Caco-2 (cell line): ENCODE measurements at regions not wholly inside any gene's neighbourhood (a gene's known extent, or its start where the extent isn't known, plus 50 kb on each side); places are given as distances from the start of the nearest gene placed in this dataset.

Experiments
- BruUV-seq: library from RNA; stranded (reverse); fragments of 400-500 nt; replicated peaks from 2 replicates; lab custom pipeline; 2021; lab: Mats Ljungman, UMichigan
- CTCF ChIA-PET: fragments of 300-600 bp; sonication (Branson Sonifier 250); formaldehyde crosslinking; loops from one replicate; lab custom pipeline; 2022; ENCODE audit warnings: antibody characterized with exemption; lab: Charles Lee
- POLR2A ChIA-PET: fragments of 300-600 bp; sonication (Branson Sonifier 250); formaldehyde crosslinking; loops from one replicate; lab custom pipeline; 2022; ENCODE audit warnings: antibody characterized with exemption; lab: Charles Lee
- DNase-seq, 2 experiments: peaks; one replicate each; pipeline versions ENCODE4 v3.0.0 to v3.0.0-alpha.2; 2020 to 2022
- H3K27me3 ChIP-seq: replicated peaks from 2 replicates; pipeline ENCODE4 v1.6.0; 2011; ENCODE audit warnings: low read length; ENCODE audit not compliant: control insufficient read depth, insufficient read depth
- H3K36me3 ChIP-seq: 2 replicates; pipeline ENCODE4 v1.5.1; 2011; ENCODE audit warnings: low read length; ENCODE audit not compliant: control insufficient read depth, insufficient read depth
- H3K4me1 ChIP-seq: fragments of 250-450 bp; sonication (Bioruptor Pico); 2 replicates; pipeline ENCODE4 v1.5.1; 2020; ENCODE audit warnings: mild to moderate bottlenecking
- H3K4me3 ChIP-seq: 2 replicates; pipeline ENCODE4 v1.5.1; 2011; ENCODE audit warnings: low read depth, mild to moderate bottlenecking, control low read depth, low read length
- H3K9me3 ChIP-seq: fragments of 250-450 bp; sonication (Bioruptor Pico); 2 replicates; pipeline ENCODE4 v1.5.1; 2020; ENCODE audit warnings: mild to moderate bottlenecking, moderate library complexity
- H3K27ac Mint-ChIP-seq: one replicate; pipeline ENCODE4 v1.8.0; 2022; ENCODE audit warnings: mixed read lengths; ENCODE audit not compliant: unreplicated experiment
- H3K27me3 Mint-ChIP-seq: one replicate; pipeline ENCODE4 v1.8.0; 2022; ENCODE audit warnings: mixed read lengths; ENCODE audit not compliant: insufficient read depth, unreplicated experiment
- H3K36me3 Mint-ChIP-seq: one replicate; pipeline ENCODE4 v1.8.0; 2022; ENCODE audit warnings: mild to moderate bottlenecking, mixed read lengths; ENCODE audit not compliant: insufficient read depth, unreplicated experiment
- H3K4me1 Mint-ChIP-seq: one replicate; pipeline ENCODE4 v1.8.0; 2022; ENCODE audit warnings: low read depth, mixed read lengths; ENCODE audit not compliant: unreplicated experiment
- H3K4me3 Mint-ChIP-seq: one replicate; pipeline ENCODE4 v1.8.0; 2022; ENCODE audit warnings: mild to moderate bottlenecking, moderate library complexity, mixed read lengths; ENCODE audit not compliant: unreplicated experiment
- H3K9me3 Mint-ChIP-seq: one replicate; pipeline ENCODE4 v1.8.0; 2022; ENCODE audit warnings: mixed read lengths; ENCODE audit not compliant: unreplicated experiment
- intact Hi-C: fragments of 100-400 bp; cut with micrococcal nuclease; formaldehyde crosslinking; loops from one replicate; pipeline ENCODE4 v1.10.0; 2022; ENCODE audit not compliant: unreplicated experiment
- TF ChIP-seq, protein P1 (sequence below), 2 experiments: fragments of 200-600 bp in 1 of 2; IDR thresholded peaks; 1 replicate in 1 of 2; 2 replicates in 1 of 2; pipeline versions ENCODE4 v1.5.1 to v1.8.0; 2011 to 2022; ENCODE audit warnings: antibody characterized with exemption in 1 of 2, control low read depth in 1 of 2, inconsistent platforms in 1 of 2, low read depth in 1 of 2, low read length in 1 of 2, mild to moderate bottlenecking in 1 of 2, moderate library complexity in 1 of 2; ENCODE audit not compliant: insufficient read depth in 1 of 2, severe bottlenecking in 1 of 2, unreplicated experiment in 1 of 2

DNA sequence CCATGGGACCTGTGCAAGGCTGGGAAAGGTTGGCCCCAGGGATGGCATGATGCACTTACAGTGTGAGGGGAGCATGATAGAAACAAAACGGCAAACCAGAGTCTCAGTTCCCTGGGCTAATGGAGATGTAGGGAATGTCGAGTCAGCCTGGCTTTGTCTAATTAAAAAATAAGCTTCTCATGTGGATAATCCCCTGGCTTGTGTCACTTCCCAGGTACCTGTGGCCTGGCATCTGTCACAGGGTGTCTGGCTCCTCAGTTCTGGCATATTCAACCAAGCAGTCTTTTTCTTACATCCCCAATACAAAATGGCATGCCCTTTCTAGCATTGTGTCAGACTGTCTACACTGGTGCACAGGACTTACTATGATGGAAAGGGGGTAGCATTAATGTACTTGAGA, 261.4 kb downstream of the GRIN2B start:
- H3K27ac Mint-ChIP-seq: no peak overlapping the region
- CTCF ChIA-PET: no interaction called here

DNA sequence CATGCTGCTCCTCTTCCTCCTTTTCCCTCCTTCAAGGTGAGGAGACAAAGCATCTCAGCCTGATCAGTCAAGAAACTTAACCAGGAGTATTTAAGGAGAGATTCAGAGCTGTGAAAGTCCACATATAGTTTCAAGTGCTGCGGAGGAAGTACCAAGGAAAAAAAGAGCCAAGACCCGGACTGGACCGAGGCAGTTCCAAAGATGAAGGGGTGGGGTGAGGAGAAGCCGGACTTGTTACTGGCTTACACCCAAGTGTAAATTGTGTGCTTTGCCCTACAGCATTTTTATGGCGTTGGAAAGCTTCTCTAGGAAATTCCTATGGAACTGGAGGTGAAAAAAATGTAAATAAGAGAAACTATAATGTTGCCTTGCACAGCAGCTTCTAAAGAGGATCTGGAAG, 263.1 kb downstream of the GRIN2B start:
- intact Hi-C loops: no loop called here
- Histone ChIP-seq H3K9me3 (no peaks in the 10 kb centered on the region), H3K27me3 (no peaks in the 10 kb centered on the region), H3K4me1 (peaks cover 8% of the 10 kb centered on the region), H3K36me3 (no peaks in the 10 kb centered on the region), H3K4me3 (no peak overlapping the region)
- H3K4me1 Mint-ChIP-seq: no peaks in the 10 kb centered on the region
- H3K9me3 Mint-ChIP-seq: no peaks in the 10 kb centered on the region
- DNase-seq: no peak
- no peak overlapping the region for H3K27ac Mint-ChIP-seq
- TF ChIP-seq, protein P1, sequence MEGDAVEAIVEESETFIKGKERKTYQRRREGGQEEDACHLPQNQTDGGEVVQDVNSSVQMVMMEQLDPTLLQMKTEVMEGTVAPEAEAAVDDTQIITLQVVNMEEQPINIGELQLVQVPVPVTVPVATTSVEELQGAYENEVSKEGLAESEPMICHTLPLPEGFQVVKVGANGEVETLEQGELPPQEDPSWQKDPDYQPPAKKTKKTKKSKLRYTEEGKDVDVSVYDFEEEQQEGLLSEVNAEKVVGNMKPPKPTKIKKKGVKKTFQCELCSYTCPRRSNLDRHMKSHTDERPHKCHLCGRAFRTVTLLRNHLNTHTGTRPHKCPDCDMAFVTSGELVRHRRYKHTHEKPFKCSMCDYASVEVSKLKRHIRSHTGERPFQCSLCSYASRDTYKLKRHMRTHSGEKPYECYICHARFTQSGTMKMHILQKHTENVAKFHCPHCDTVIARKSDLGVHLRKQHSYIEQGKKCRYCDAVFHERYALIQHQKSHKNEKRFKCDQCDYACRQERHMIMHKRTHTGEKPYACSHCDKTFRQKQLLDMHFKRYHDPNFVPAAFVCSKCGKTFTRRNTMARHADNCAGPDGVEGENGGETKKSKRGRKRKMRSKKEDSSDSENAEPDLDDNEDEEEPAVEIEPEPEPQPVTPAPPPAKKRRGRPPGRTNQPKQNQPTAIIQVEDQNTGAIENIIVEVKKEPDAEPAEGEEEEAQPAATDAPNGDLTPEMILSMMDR (IDR thresholded peaks at IDR 0.05; ENCODE audit: insufficient read depth in 1 of 2, low read depth in 1 of 2, low read length in 1 of 2, severe bottlenecking in 1 of 2, unreplicated experiment in 1 of 2): no peak
- CTCF ChIA-PET: no interaction called here
- no peak overlapping the region for H3K4me3 Mint-ChIP-seq
- POLR2A ChIA-PET: no interaction called here
- H3K27me3 Mint-ChIP-seq: no peaks in the 10 kb centered on the region
- no TSS peak for BruUV-seq
- peaks cover 6% of the 10 kb centered on the region for H3K36me3 Mint-ChIP-seq

More for the DNA sequence above, 261.4 kb downstream of the GRIN2B start:
- no peaks in the 10 kb centered on the region for H3K4me1 ChIP-seq
- H3K9me3 Mint-ChIP-seq: no peaks in the 10 kb centered on the region
- no peaks in the 10 kb centered on the region for H3K27me3 ChIP-seq
- DNase-seq: no peak
- H3K9me3 ChIP-seq: no peaks in the 10 kb centered on the region
- H3K27me3 Mint-ChIP-seq: no peaks in the 10 kb centered on the region
- no TSS peak for BruUV-seq
- no peaks in the 10 kb centered on the region for H3K36me3 ChIP-seq
- TF ChIP-seq, protein P1 (IDR thresholded peaks at IDR 0.05; ENCODE audit: insufficient read depth in 1 of 2, low read depth in 1 of 2, low read length in 1 of 2, severe bottlenecking in 1 of 2, unreplicated experiment in 1 of 2): no peak
- POLR2A ChIA-PET: no interaction called here
- no peaks in the 10 kb centered on the region for H3K4me1 Mint-ChIP-seq
- intact Hi-C loops: no loop called here
- H3K4me3 Mint-ChIP-seq: no peak overlapping the region
- H3K4me3 ChIP-seq: no peak overlapping the region
- H3K36me3 Mint-ChIP-seq: peaks cover 6% of the 10 kb centered on the region

DNA sequence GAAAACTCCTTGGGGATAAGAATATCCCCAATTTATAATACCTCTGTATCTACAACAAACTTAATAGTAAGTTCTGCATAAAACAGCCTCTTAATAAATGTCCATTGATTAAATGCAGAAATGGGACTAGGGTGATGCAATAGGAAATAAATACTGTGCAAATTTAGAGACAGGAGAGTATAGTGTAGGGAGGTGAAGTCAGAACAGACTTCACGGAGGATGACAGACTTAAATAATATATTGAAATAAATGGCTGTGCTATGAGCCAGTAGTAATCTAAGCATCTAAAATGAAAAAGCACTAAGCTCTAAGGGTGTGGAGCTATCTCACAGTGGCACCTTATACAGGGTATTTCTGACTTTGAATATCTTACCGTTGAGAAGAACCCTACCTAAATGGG, 265.3 kb downstream of the GRIN2B start:
- Histone ChIP-seq H3K4me1 (peaks cover 8% of the 10 kb centered on the region), H3K4me3 (no peak overlapping the region), H3K36me3 (no peaks in the 10 kb centered on the region), H3K27me3 (no peaks in the 10 kb centered on the region), H3K9me3 (no peaks in the 10 kb centered on the region)
- no peak for DNase-seq
- POLR2A ChIA-PET: no interaction called here
- intact Hi-C loops: no loop called here
- H3K27me3 Mint-ChIP-seq: no peaks in the 10 kb centered on the region
- no TSS peak for BruUV-seq
- peaks cover 4% of the 10 kb centered on the region for H3K36me3 Mint-ChIP-seq
- peaks cover 10% of the 10 kb centered on the region for H3K9me3 Mint-ChIP-seq
- CTCF ChIA-PET: interaction anchor here (0.6 kb wide), 1 partner anchor 384 kb away, joined by 3 read pairs; no protein-coding TSS in a partner anchor
- TF ChIP-seq, protein P1 (IDR thresholded peaks at IDR 0.05; ENCODE audit: insufficient read depth in 1 of 2, low read depth in 1 of 2, low read length in 1 of 2, severe bottlenecking in 1 of 2, unreplicated experiment in 1 of 2): no peak
- H3K4me1 Mint-ChIP-seq: no peaks in the 10 kb centered on the region
- H3K4me3 Mint-ChIP-seq: no peak overlapping the region
- H3K27ac Mint-ChIP-seq: no peak overlapping the region
